ENCODE measurements at regions not wholly inside any gene's neighbourhood (a gene's known extent, or its start where the extent isn't known, plus 50 kb on each side); places are given as distances from the start of the nearest gene placed in this dataset.

- no peak for TF ChIP-seq EZH2 (IDR thresholded peaks at IDR 0.05; ENCODE audit: low read length)
- no peak for TF ChIP-seq CTCF (optimal IDR thresholded peaks at IDR 0.05 in 1 of 3, IDR thresholded peaks at IDR 0.05 in 1 of 3, conservative IDR thresholded peaks at IDR 0.05 in 1 of 3; ENCODE audit: extremely low read depth in 1 of 3, insufficient read depth in 2 of 3, low read length in 3 of 3)
- Histone ChIP-seq H2AFZ (ENCODE audit: control insufficient read depth, low read length) (no peak overlapping the region), H3K36me3 (ENCODE audit: control insufficient read depth in 2 of 2, extremely low read depth in 1 of 2, insufficient read depth in 2 of 2, low read length in 2 of 2) (no peaks in the 10 kb centered on the region), H4K20me1 (ENCODE audit: control insufficient read depth, extremely low read depth, insufficient read depth, low read length) (no peaks in the 10 kb centered on the region), H3K27ac (ENCODE audit: control insufficient read depth, insufficient read depth, low read length) (no peak overlapping the region), H3K79me2 (ENCODE audit: control insufficient read depth, insufficient read depth, low read length) (no peaks in the 10 kb centered on the region), H3K4me1 (ENCODE audit: control insufficient read depth, extremely low read depth, insufficient read depth, low read length) (no peaks in the 10 kb centered on the region), H3K27me3 (ENCODE audit: control insufficient read depth, extremely low read depth, insufficient read depth, low read length) (no peaks in the 10 kb centered on the region), H3K4me2 (ENCODE audit: control insufficient read depth, extremely low read depth, insufficient read depth, low read depth, low read length) (no peak overlapping the region), H3K9ac (ENCODE audit: control insufficient read depth, extremely low read depth, insufficient read depth, low read length) (no peak overlapping the region), H3K9me3 (ENCODE audit: control insufficient read depth, low read depth, low read length) (no peaks in the 10 kb centered on the region), H3K9me1 (ENCODE audit: control insufficient read depth, extremely low read depth, insufficient read depth, low read length) (no peaks in the 10 kb centered on the region), H3K4me3 (ENCODE audit: control insufficient read depth in 2 of 3, extremely low read depth in 1 of 3, insufficient read depth in 2 of 3, low read depth in 1 of 3, low read length in 3 of 3) (no peak overlapping the region)
- dilution Hi-C loops (cut with MboI; ENCODE audit: extremely low pct_ligation_motif_present, low sequenced_read_pairs), result no loop called here
- FAIRE-seq (no peak), DNase-seq (ENCODE audit: low read depth, low spot score) (no peak)
Observed at GRCh38 chr15:96600350-96600749, 269.9 kb downstream of the NR2F2 start.

- TF ChIP-seq CTCF (optimal IDR thresholded peaks at IDR 0.05 in 1 of 3, IDR thresholded peaks at IDR 0.05 in 1 of 3, conservative IDR thresholded peaks at IDR 0.05 in 1 of 3; ENCODE audit: extremely low read depth in 1 of 3, insufficient read depth in 2 of 3, low read length in 3 of 3) (no peak), EZH2 (IDR thresholded peaks at IDR 0.05; ENCODE audit: low read length) (no peak)
Observed at GRCh38 chr15:96606617-96607016, 276.1 kb downstream of the NR2F2 start.

More at GRCh38 chr15:96606617-96607016, 276.1 kb downstream of the NR2F2 start:
- no peak overlapping the region for H3K4me2 ChIP-seq (ENCODE audit: control insufficient read depth, extremely low read depth, insufficient read depth, low read depth, low read length)
- dilution Hi-C loops (cut with MboI; ENCODE audit: extremely low pct_ligation_motif_present, low sequenced_read_pairs), result no loop called here
- H4K20me1 ChIP-seq (ENCODE audit: control insufficient read depth, extremely low read depth, insufficient read depth, low read length), result no peaks in the 10 kb centered on the region
- H3K4me3 ChIP-seq (ENCODE audit: control insufficient read depth in 2 of 3, extremely low read depth in 1 of 3, insufficient read depth in 2 of 3, low read depth in 1 of 3, low read length in 3 of 3), result no peak overlapping the region
- no peaks in the 10 kb centered on the region for H3K9me1 ChIP-seq (ENCODE audit: control insufficient read depth, extremely low read depth, insufficient read depth, low read length)
- H2AFZ ChIP-seq (ENCODE audit: control insufficient read depth, low read length), result no peak overlapping the region
- FAIRE-seq (no peak), DNase-seq (ENCODE audit: low read depth, low spot score) (no peak)
- H3K79me2 ChIP-seq (ENCODE audit: control insufficient read depth, insufficient read depth, low read length), result no peaks in the 10 kb centered on the region
- H3K36me3 ChIP-seq (ENCODE audit: control insufficient read depth in 2 of 2, extremely low read depth in 1 of 2, insufficient read depth in 2 of 2, low read length in 2 of 2), result no peaks in the 10 kb centered on the region
- H3K4me1 ChIP-seq (ENCODE audit: control insufficient read depth, extremely low read depth, insufficient read depth, low read length), result no peaks in the 10 kb centered on the region
- no peak overlapping the region for H3K27ac ChIP-seq (ENCODE audit: control insufficient read depth, insufficient read depth, low read length)
- H3K9me3 ChIP-seq (ENCODE audit: control insufficient read depth, low read depth, low read length), result no peaks in the 10 kb centered on the region
- no peak overlapping the region for H3K9ac ChIP-seq (ENCODE audit: control insufficient read depth, extremely low read depth, insufficient read depth, low read length)
- no peaks in the 10 kb centered on the region for H3K27me3 ChIP-seq (ENCODE audit: control insufficient read depth, extremely low read depth, insufficient read depth, low read length)
